OCI-LY7 (cell line): ENCODE measurements at regions not wholly inside any gene's neighbourhood (a gene's known extent, or its start where the extent isn't known, plus 50 kb on each side); places are given as distances from the start of the nearest gene placed in this dataset.

Experiments
- CTCF ChIP-seq: fragments of 200-600 bp; sonication (generic); conservative IDR thresholded peaks from 2 replicates; pipeline ENCODE4 v1.5.1; 2014; ENCODE audit warnings: mild to moderate bottlenecking, antibody characterized with exemption, low read length, moderate library complexity, mixed read lengths
- EZH2phosphoT487 ChIP-seq: fragments of 200-600 bp; sonication (generic); IDR thresholded peaks from 2 replicates; pipeline ENCODE4 v1.6.1; 2018; ENCODE audit warnings: low read depth, borderline replicate concordance, mild to moderate bottlenecking, mixed run types, antibody characterized with exemption, low read length, moderate library complexity, mixed read lengths

GRCh38 chr4:116215622-116216021 lies 869.8 kb downstream of the TRAM1L1 start:
- TF ChIP-seq CTCF = no peak
- TF ChIP-seq EZH2phosphoT487 = no peak
